NCI-H1105 treated with DMSO at 0.1 percent for 48 hours (cell line): ENCODE measurements at regions not wholly inside any gene's neighbourhood (a gene's known extent, or its start where the extent isn't known, plus 50 kb on each side); places are given as distances from the start of the nearest gene placed in this dataset.
"Not testable (repeated sequence)": the region's sequence is repeated elsewhere in the genome, so short reads cannot be mapped to it uniquely, and the experiment has no call there.

Experiments
- DNase-seq: peaks from one replicate; lab custom pipeline; 2025; lab: John Stamatoyannopoulos, UW

GRCh38 chr18:34528177-34528576, 181.9 kb upstream of the DTNA start:
- DNase-seq, result no peak

DNA sequence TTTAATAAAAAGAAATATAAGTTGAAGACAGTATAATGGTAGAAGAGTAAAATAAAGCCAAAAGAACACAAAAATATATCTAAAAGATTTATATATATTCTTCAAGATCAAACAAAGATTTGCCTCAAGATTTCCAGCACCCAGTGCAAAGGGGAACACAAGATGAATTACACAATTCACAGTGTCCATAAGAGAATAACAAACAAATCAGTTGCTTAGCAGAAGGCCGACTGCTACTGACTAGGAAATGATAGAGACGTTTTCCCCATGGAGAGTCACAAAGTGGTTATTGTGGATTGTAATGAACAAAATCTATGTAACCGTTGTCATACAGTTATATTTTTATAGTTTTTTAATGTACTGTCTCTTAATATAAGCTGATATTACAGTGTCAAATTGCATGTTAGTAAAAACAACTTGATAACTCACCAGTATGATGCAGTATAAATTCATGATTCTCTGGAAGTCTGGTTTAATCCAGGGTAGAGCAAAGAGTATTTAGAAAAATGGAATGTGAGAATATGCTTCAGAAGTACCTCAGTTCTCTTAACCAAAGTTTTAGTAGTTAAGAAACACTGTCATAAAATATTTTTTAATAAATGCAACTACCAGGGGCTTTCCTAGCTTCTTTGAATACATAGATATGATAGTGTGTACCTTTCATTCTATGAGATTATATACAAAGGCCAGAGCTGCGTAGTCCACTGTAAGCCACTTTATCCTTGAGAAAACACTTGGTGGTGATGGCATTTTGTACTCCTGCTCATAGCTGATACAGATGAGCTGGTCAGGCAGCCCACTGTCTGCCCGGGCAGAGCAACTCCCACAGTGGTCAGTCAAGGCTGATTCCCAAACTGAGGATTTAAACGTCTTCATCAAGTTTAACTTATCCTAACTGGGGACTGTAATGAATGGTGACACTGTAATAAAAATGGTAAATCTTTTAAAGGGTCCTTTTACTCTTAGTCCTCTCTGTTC, 180.5 kb upstream of the DTNA start:
- DNase-seq, result no peak

- no peak for DNase-seq
These were observed 179.0 kb upstream of the DTNA start for GRCh38 chr18:34531110-34531509.

DNA sequence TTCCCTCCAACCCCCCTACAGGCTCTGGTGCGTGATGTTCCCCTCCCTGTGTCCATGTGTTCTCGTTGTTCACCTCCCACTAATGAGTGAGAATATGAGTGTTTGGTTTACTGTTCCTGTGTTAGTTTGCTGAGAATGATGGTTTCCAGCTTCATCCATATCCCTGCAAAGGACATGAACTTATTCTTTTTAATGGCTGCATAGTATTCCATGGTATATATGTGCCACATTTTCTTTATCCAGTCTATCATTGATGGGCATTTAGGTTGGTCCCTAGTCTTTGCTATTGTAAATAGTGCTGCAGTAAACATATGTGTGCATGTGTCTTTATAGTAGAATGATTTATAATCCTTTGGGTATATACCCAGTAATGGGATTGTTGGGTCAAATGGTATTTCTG, 175.5 kb upstream of the DTNA start:
- DNase-seq, result not testable (repeated sequence)

DNA sequence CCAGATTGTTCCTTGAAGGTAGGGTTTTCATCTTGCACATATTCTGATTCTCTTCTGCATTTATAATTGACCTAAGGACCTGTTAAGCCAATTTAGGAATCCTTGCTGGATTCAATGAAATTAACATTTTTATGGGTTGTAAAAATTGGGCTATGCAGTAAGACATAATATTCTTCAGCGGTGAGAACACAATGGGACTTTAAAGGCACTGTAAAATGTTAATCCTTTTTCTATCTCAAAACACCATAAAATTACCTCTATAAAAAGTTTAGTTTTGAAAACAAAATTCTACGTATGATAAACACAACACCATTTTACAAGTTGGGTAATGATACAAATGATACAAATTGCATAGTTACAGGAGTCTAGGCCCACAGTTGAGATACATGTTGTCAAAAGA, 169.2 kb upstream of the DTNA start:
- DNase-seq, result no peak

DNA sequence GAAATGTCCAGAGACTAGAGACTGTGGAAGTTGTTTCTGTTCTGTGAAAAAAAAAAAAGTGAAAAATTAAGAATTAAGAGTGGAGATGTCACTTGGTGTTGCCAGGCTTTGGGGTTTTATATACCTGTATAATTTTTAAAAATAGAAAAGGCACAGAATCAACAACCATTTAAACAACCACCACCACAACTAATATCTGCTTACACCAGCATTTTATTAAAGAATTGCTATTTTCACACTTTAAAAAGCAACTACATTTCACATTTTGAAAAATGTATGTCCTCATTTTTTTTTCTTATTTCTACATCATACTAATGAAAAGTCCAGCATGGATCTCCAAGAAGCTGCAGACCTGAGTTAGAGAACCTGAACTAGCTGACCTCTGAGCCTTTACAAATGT, 167.5 kb upstream of the DTNA start:
- no peak for DNase-seq

DNA sequence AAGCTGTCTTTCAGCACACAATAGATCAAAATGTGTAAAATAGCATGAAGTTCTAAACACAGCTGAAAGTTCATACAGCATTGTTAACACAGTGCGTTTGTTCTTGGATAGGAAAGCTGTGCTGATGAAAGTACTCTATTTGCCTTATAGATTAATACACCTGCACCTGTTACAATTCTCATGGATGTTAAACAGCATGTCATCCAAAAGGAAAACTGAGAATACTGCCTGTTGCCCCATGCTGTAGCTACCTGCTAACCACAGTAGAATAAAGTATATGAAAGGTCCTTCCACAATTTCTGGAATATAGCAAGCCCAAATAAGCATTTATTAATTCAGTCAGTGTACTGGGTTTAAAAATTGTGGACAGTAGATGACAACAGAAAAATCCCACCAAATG, 166.7 kb upstream of the DTNA start:
- no peak for DNase-seq

- no peak for DNase-seq
These were observed 166.2 kb upstream of the DTNA start for GRCh38 chr18:34543945-34544344.

DNA sequence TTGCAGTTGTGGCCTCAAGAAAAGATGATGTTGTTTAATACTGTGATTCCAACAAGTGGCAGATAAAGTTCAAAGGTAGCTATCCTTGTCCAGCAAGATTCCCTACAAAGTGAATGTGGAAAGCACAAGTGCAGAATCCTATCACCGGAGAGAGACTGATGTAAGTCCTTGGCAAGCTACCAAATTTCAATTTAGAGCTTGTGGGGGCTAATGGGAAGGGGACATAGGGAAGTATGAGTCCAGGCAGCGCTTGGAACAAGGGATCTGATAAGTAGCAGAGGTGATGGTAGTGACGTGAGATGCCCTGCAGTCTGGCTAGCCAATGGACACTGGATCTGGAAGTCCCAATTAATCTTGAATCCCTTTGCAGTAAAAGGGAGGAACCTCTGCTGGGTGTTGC, 165.2 kb upstream of the DTNA start:
- DNase-seq, result peak; percentile 13

- DNase-seq, result no peak
These were observed 161.8 kb upstream of the DTNA start for GRCh38 chr18:34548120-34548972.

GRCh38 chr18:34548973-34549294, 161.2 kb upstream of the DTNA start:
- DNase-seq, result no peak

- no peak for DNase-seq
These were observed 160.7 kb upstream of the DTNA start for GRCh38 chr18:34549367-34549766.

GRCh38 chr18:34550156-34550555, 159.9 kb upstream of the DTNA start:
- no peak for DNase-seq

DNA sequence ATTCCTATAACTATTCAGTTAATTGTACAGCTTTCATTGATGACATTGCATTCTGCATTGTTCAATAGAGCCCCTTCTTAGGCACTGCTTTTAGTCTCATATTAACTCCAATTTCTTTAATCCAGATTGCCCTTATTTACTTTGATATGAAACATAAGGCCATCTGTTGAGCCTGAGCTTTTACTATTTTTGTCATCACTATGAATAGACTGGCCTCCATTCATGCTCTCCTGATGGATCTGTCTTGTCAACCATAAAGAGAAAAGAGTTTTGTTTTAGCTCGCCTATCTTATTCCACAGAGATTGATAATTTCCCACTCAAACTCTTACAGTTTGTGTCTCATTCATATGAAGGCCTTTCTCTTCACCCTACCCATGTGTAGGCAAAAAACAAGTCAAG, 159.2 kb upstream of the DTNA start:
- no peak for DNase-seq

- DNase-seq, result no peak
These were observed 158.3 kb upstream of the DTNA start for GRCh38 chr18:34551824-34552223.

DNA sequence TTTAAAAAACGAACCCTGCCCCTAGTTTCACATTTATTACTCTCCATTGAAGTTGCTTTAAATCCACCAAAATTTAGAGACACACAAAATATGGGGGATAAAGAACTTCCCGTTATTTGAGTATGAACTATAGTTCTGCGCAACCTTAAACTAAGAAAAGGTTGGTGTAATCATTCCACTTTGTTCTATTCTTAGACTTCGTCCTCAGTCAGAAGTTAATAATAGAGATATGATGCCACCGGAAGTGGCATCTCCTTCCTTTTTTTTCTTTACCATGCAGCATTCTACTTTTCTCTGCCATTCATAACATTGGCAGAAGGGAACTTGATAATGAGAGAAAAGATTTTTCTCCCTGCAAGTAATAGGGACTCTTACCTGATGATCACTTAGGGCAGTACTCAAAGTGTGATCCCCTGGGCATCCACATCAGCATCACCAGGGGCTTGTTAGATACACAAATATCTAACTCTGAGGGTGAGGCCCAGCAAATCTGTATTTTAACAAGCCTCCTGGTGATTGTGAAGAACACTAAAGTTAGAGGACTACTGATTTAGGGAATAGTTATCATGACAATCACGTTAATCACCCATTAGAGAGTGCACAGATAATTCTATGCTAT, 147.7 kb upstream of the DTNA start:
- no peak for DNase-seq

GRCh38 chr18:34567857-34568256, 142.2 kb upstream of the DTNA start:
- no peak for DNase-seq

GRCh38 chr18:34576622-34577021, 133.5 kb upstream of the DTNA start:
- no peak for DNase-seq

GRCh38 chr18:34583895-34584294, 126.2 kb upstream of the DTNA start:
- no peak for DNase-seq

DNA sequence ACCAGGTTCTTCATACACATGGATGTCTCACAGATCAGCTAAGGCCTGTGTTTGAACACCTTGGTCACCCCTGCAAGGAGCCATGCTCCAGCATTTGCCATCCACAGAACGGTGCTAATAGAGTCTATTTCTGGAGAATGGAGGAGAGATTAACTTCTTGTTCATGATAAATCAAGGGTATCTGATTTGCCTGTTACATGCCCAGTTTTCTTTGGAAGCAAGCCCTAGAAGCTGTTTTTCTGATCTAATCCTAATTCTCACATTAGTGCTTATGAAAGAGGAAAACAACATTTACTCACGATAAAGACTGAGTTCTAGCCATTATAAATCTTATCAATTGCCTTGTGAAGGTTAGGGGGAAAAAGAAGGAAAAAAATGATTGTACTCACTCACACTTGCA, 119.6 kb upstream of the DTNA start:
- DNase-seq, result no peak

DNA sequence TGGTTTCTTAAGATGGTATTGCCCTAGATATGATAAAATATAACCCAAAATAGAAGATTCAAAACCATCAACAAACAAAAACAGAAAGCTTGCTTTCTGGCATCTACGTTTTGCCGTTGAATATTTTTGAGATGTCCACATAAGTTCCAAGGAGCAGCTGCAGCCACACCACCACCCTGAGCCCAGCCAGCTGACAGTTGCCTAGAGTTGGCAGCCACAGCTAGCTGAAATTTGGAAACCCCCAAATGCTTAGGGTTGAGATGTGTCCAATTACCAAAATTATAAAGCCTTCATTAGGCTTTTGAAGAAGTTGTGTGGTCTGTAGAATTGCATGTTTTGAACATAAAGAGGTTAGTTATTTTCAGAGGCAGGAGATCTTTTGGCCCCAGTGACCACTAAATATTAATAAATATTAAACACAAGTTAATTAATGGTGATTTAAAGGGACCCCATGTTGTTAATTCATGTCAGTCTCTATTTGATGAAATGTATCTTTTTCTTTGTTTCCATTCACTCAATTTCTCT, 118.1 kb upstream of the DTNA start:
- no peak for DNase-seq

GRCh38 chr18:34592481-34592880, 117.6 kb upstream of the DTNA start:
- DNase-seq, result no peak
